HL-60 (cell line): ENCODE measurements at regions not wholly inside any gene's neighbourhood (a gene's known extent, or its start where the extent isn't known, plus 50 kb on each side); places are given as distances from the start of the nearest gene placed in this dataset.
"Not testable (repeated sequence)": the region's sequence is repeated elsewhere in the genome, so short reads cannot be mapped to it uniquely, and the experiment has no call there.

Experiments
- GABPA ChIP-seq: IDR thresholded peaks from 2 replicates; pipeline ENCODE4 v1.6.1; 2012; ENCODE audit warnings: low read depth
- POLR2AphosphoS5 ChIP-seq: IDR thresholded peaks from 2 replicates; pipeline ENCODE4 v1.6.1; 2012; ENCODE audit warnings: low read depth
- SPI1 ChIP-seq: IDR thresholded peaks from 2 replicates; pipeline ENCODE4 v1.6.1; 2012; ENCODE audit warnings: low read depth, mild to moderate bottlenecking, borderline replicate concordance
- TF ChIP-seq, protein P1 (sequence below): IDR thresholded peaks from one replicate; pipeline ENCODE4 v1.5.1; 2011; ENCODE audit warnings: low read length, control low read depth, inconsistent platforms; ENCODE audit not compliant: insufficient read depth

DNA sequence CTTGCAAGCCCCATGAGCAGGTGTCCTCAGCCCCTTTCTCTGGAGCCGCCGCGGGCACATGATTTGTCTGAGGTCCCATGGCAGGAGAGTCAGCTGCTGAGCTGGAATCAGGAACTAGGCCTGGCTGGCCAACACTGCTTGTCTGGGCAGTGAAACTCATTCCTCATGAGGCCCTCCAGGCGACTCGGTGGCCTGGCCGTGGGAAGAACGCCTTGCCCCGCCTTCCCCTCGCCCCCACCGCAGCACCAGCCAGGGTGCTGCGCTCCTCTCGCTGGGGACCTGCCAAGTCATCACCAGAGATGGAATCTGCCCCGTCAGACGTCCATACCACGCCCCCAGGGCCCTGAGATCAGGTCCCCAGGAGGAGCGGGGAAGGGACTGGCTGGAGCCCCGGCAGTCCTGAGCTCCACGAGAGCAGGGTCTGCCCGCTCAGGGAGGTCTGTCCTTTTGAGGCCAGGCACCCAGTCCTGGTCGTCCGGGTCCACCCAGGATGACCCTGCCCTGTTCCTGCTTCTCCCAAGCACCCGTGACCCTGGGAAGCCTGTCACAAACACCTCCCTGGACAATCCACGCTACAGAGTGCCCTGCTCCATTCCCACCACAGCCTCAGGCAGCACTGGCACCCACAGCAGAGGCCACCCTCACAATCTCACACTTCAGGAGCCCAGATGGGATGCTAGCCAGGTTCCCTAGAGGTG lies 5414.5 kb upstream of the TPTE start:
- TF ChIP-seq, protein P1, sequence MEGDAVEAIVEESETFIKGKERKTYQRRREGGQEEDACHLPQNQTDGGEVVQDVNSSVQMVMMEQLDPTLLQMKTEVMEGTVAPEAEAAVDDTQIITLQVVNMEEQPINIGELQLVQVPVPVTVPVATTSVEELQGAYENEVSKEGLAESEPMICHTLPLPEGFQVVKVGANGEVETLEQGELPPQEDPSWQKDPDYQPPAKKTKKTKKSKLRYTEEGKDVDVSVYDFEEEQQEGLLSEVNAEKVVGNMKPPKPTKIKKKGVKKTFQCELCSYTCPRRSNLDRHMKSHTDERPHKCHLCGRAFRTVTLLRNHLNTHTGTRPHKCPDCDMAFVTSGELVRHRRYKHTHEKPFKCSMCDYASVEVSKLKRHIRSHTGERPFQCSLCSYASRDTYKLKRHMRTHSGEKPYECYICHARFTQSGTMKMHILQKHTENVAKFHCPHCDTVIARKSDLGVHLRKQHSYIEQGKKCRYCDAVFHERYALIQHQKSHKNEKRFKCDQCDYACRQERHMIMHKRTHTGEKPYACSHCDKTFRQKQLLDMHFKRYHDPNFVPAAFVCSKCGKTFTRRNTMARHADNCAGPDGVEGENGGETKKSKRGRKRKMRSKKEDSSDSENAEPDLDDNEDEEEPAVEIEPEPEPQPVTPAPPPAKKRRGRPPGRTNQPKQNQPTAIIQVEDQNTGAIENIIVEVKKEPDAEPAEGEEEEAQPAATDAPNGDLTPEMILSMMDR, result not testable (repeated sequence)
- TF ChIP-seq GABPA, POLR2AphosphoS5, SPI1: not testable (repeated sequence)
